OCI-LY7 (cell line): ENCODE measurements at regions not wholly inside any gene's neighbourhood (a gene's known extent, or its start where the extent isn't known, plus 50 kb on each side); places are given as distances from the start of the nearest gene placed in this dataset.

ENCODE experiments used
- CTCF ChIP-seq: fragments of 200-600 bp; sonication (generic); conservative IDR thresholded peaks from 2 replicates; pipeline ENCODE4 v1.5.1; 2014; ENCODE audit warnings: mild to moderate bottlenecking, antibody characterized with exemption, low read length, moderate library complexity, mixed read lengths
- EZH2phosphoT487 ChIP-seq: fragments of 200-600 bp; sonication (generic); IDR thresholded peaks from 2 replicates; pipeline ENCODE4 v1.6.1; 2018; ENCODE audit warnings: low read depth, borderline replicate concordance, mild to moderate bottlenecking, mixed run types, antibody characterized with exemption, low read length, moderate library complexity, mixed read lengths

- TF ChIP-seq CTCF (no peak), EZH2phosphoT487 (no peak)
These were observed 446.2 kb downstream of the RAPGEF2 start for GRCh38 chr4:159549098-159549518.
